ENCODE measurements at regions not wholly inside any gene's neighbourhood (a gene's known extent, or its start where the extent isn't known, plus 50 kb on each side); places are given as distances from the start of the nearest gene placed in this dataset.

DNA sequence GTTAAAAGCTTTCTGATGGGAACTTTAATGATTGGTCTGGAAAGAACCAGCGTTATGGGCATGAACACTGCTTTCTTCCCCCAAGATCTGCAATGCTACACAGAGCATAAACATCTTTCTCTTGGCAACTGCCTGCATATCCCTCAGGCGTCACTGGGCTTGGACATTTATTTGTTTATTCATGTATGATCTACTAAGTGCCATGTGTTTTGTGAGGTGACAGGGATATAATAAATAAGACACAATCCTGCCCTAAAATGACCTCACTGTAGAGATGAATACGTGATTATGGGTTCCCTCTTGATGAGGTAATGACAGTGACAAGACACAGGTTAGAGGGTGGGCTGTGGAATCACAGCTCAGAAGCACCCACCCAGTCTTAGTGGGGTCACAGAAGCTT is 485.3 kb downstream of the PDCD6IP start:
- intact Hi-C loops (cut with micrococcal nuclease; ENCODE audit: unreplicated experiment): no loop called here
- no peaks in the 10 kb centered on the region for H3K79me2 ChIP-seq (ENCODE audit: low read depth)
- H3K27ac ChIP-seq: no peak overlapping the region
- no peaks in the 10 kb centered on the region for H3K27me3 ChIP-seq (ENCODE audit: insufficient read depth, low read depth)
- H3K9me2 ChIP-seq (ENCODE audit: insufficient read depth): no peaks in the 10 kb centered on the region
- no peaks in the 10 kb centered on the region for H3K4me1 ChIP-seq (replicated peaks; ENCODE audit: insufficient read depth)
- H3K4me2 ChIP-seq: no peak overlapping the region
- no peaks in the 10 kb centered on the region for H3K9me3 ChIP-seq (ENCODE audit: insufficient read depth, low read depth)
- TF ChIP-seq, protein P1, sequence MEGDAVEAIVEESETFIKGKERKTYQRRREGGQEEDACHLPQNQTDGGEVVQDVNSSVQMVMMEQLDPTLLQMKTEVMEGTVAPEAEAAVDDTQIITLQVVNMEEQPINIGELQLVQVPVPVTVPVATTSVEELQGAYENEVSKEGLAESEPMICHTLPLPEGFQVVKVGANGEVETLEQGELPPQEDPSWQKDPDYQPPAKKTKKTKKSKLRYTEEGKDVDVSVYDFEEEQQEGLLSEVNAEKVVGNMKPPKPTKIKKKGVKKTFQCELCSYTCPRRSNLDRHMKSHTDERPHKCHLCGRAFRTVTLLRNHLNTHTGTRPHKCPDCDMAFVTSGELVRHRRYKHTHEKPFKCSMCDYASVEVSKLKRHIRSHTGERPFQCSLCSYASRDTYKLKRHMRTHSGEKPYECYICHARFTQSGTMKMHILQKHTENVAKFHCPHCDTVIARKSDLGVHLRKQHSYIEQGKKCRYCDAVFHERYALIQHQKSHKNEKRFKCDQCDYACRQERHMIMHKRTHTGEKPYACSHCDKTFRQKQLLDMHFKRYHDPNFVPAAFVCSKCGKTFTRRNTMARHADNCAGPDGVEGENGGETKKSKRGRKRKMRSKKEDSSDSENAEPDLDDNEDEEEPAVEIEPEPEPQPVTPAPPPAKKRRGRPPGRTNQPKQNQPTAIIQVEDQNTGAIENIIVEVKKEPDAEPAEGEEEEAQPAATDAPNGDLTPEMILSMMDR (conservative IDR thresholded peaks at IDR 0.05): no peak
- TF ChIP-seq EZH2 (IDR thresholded peaks at IDR 0.05; ENCODE audit: low read depth): no peak
- H3F3A ChIP-seq (ENCODE audit: insufficient read depth, low read depth): no peaks in the 10 kb centered on the region
- no peak for DNase-seq
- H3K4me3 ChIP-seq: no peak overlapping the region
- ChIA-PET POLR2A (ENCODE audit: unreplicated experiment) (no interaction called here), CTCF (no interaction called here)
- H2AFZ ChIP-seq: no peak overlapping the region
- no TSS peak for BruUV-seq (replicated peaks)
- H3K36me3 ChIP-seq (ENCODE audit: low read depth): no peaks in the 10 kb centered on the region
- H4K20me1 ChIP-seq (ENCODE audit: insufficient read depth): no peaks in the 10 kb centered on the region

- CTCF ChIA-PET: no interaction called here
These were observed 486.8 kb downstream of the PDCD6IP start for GRCh38 chr3:34284959-34285826.

DNA sequence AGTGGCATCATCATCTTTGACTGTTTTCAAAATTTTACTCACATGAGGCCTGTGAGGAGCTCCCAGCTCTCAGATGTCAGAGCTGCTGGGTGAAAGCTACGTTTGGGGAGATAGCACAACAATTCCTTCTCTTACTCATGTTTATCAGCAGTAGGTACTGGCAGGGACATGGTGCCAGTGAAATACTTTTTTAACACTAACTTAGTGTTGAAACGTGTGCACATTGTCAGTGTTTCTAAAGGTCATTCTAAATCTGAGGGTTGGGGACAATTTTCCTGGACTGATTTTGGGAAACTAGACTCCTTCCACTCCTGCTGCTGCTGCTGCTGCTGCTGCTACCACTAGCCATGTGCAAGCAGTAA is 487.4 kb downstream of the PDCD6IP start:
- no peak overlapping the region for H3K4me2 ChIP-seq
- no peak for TF ChIP-seq EZH2 (IDR thresholded peaks at IDR 0.05; ENCODE audit: low read depth)
- TF ChIP-seq, protein P1 (conservative IDR thresholded peaks at IDR 0.05): no peak
- no TSS peak for BruUV-seq (replicated peaks)
- ChIA-PET POLR2A (ENCODE audit: unreplicated experiment) (no interaction called here), CTCF (no interaction called here)
- no peaks in the 10 kb centered on the region for H3K79me2 ChIP-seq (ENCODE audit: low read depth)
- no peak overlapping the region for H2AFZ ChIP-seq
- DNase-seq: no peak
- H3F3A ChIP-seq (ENCODE audit: insufficient read depth, low read depth): no peaks in the 10 kb centered on the region
- no peak overlapping the region for H3K4me3 ChIP-seq
- H3K36me3 ChIP-seq (ENCODE audit: low read depth): no peaks in the 10 kb centered on the region
- H3K27me3 ChIP-seq (ENCODE audit: insufficient read depth, low read depth): no peaks in the 10 kb centered on the region
- no peaks in the 10 kb centered on the region for H3K9me2 ChIP-seq (ENCODE audit: insufficient read depth)
- H3K4me1 ChIP-seq (replicated peaks; ENCODE audit: insufficient read depth): no peaks in the 10 kb centered on the region
- H3K27ac ChIP-seq: no peak overlapping the region
- no peaks in the 10 kb centered on the region for H3K9me3 ChIP-seq (ENCODE audit: insufficient read depth, low read depth)
- no peaks in the 10 kb centered on the region for H4K20me1 ChIP-seq (ENCODE audit: insufficient read depth)
- intact Hi-C loops (cut with micrococcal nuclease; ENCODE audit: unreplicated experiment): no loop called here

More at GRCh38 chr3:34284959-34285826, 486.8 kb downstream of the PDCD6IP start:
- Histone ChIP-seq H3K27me3 (ENCODE audit: insufficient read depth, low read depth) (no peaks in the 10 kb centered on the region), H3K9me3 (ENCODE audit: insufficient read depth, low read depth) (no peaks in the 10 kb centered on the region), H2AFZ (no peak overlapping the region), H3K4me3 (no peak overlapping the region), H3K4me1 (replicated peaks; ENCODE audit: insufficient read depth) (no peaks in the 10 kb centered on the region), H4K20me1 (ENCODE audit: insufficient read depth) (no peaks in the 10 kb centered on the region), H3K36me3 (ENCODE audit: low read depth) (no peaks in the 10 kb centered on the region), H3K4me2 (no peak overlapping the region), H3F3A (ENCODE audit: insufficient read depth, low read depth) (no peaks in the 10 kb centered on the region), H3K79me2 (ENCODE audit: low read depth) (no peaks in the 10 kb centered on the region), H3K9me2 (ENCODE audit: insufficient read depth) (no peaks in the 10 kb centered on the region), H3K27ac (no peak overlapping the region)
- TF ChIP-seq, protein P1 (conservative IDR thresholded peaks at IDR 0.05): no peak
- no peak for TF ChIP-seq EZH2 (IDR thresholded peaks at IDR 0.05; ENCODE audit: low read depth)
- intact Hi-C loops (cut with micrococcal nuclease; ENCODE audit: unreplicated experiment): no loop called here
- no peak for DNase-seq
- POLR2A ChIA-PET (ENCODE audit: unreplicated experiment): no interaction called here
- no TSS peak for BruUV-seq (replicated peaks)
